ENCODE measurements at regions not wholly inside any gene's neighbourhood (a gene's known extent, or its start where the extent isn't known, plus 50 kb on each side); places are given as distances from the start of the nearest gene placed in this dataset.

- no peaks in the 10 kb centered on the region for H3K36me3 Mint-ChIP-seq
- H3K36me3 ChIP-seq (ENCODE audit: insufficient read depth, low read length), result no peaks in the 10 kb centered on the region
- H3K27me3 Mint-ChIP-seq, result peaks cover 5 to 24% of the 10 kb centered on the region in 2 donors
- H3K9me3 ChIP-seq (ENCODE audit: control insufficient read depth in 1 of 2, low read length in 2 of 2), result no peaks in the 10 kb centered on the region
- H3K4me3 Mint-ChIP-seq, result no peak overlapping the region
- ChIA-PET CTCF (ENCODE audit: partially characterized antibody) (interaction anchor here (0.8 to 10.2 kb wide), 5 partner anchors 13 to 187 kb away, joined by 3 to 259 read pairs (median 5); partner anchors contain the start of gene RAG1), POLR2A (ENCODE audit: partially characterized antibody) (no interaction called here)
- peaks cover 0 to 6% (median 4%) of the 10 kb centered on the region in 4 donors for H3K4me1 Mint-ChIP-seq
- no peak overlapping the region for H3K27ac ChIP-seq (ENCODE audit: low read depth, low read length)
- intact Hi-C loops (cut with micrococcal nuclease), result no loop called here
- no peaks in the 10 kb centered on the region for H3K27me3 ChIP-seq (ENCODE audit: insufficient read depth, low read length)
- DNase-seq, result no peak
- H3K4me1 ChIP-seq (ENCODE audit: insufficient read depth, low read length), result no peaks in the 10 kb centered on the region
- no peak overlapping the region for H3K4me3 ChIP-seq (ENCODE audit: low read length in 2 of 2)
- peaks cover 0 to 2% (median 0%) of the 10 kb centered on the region in 8 donors for H3K9me3 Mint-ChIP-seq
- H3K27ac Mint-ChIP-seq, result no peak overlapping the region
Measured at GRCh38 chr11:36750349-36750748, 152.3 kb upstream of the RAG2 start.

- Mint-ChIP-seq H3K27ac (no peak overlapping the region), H3K36me3 (no peaks in the 10 kb centered on the region), H3K4me3 (no peak overlapping the region), H3K27me3 (peaks cover 14 to 25% of the 10 kb centered on the region in 2 donors), H3K4me1 (peaks cover 6 to 11% (median 8%) of the 10 kb centered on the region in 4 donors), H3K9me3 (peaks cover 0 to 2% (median 0%) of the 10 kb centered on the region in 8 donors)
- DNase-seq, result no peak
- Histone ChIP-seq H3K27me3 (ENCODE audit: insufficient read depth, low read length) (no peaks in the 10 kb centered on the region), H3K4me1 (ENCODE audit: insufficient read depth, low read length) (no peaks in the 10 kb centered on the region), H3K36me3 (ENCODE audit: insufficient read depth, low read length) (no peaks in the 10 kb centered on the region), H3K9me3 (ENCODE audit: control insufficient read depth in 1 of 2, low read length in 2 of 2) (no peaks in the 10 kb centered on the region), H3K27ac (ENCODE audit: low read depth, low read length) (no peak overlapping the region), H3K4me3 (ENCODE audit: low read length in 2 of 2) (no peak overlapping the region)
- ChIA-PET POLR2A (ENCODE audit: partially characterized antibody) (no interaction called here), CTCF (ENCODE audit: partially characterized antibody) (interaction anchor here (1.3 to 10.2 kb wide), 6 partner anchors 10 to 185 kb away, joined by 4 to 259 read pairs (median 24); partner anchors contain the start of gene RAG1)
- intact Hi-C loops (cut with micrococcal nuclease), result loop anchor here (5.0 kb wide), 1 partner anchor 1132 kb away; the partner anchor contains the start of gene FJX1
Measured at GRCh38 chr11:36748836-36749235, 150.8 kb upstream of the RAG2 start.

- Histone ChIP-seq H3K36me3 (ENCODE audit: insufficient read depth, low read length) (no peaks in the 10 kb centered on the region), H3K27me3 (ENCODE audit: insufficient read depth, low read length) (no peaks in the 10 kb centered on the region), H3K27ac (ENCODE audit: low read depth, low read length) (no peak overlapping the region), H3K4me1 (ENCODE audit: insufficient read depth, low read length) (no peaks in the 10 kb centered on the region), H3K4me3 (ENCODE audit: low read length in 2 of 2) (no peak overlapping the region), H3K9me3 (ENCODE audit: control insufficient read depth in 1 of 2, low read length in 2 of 2) (no peaks in the 10 kb centered on the region)
- no peak overlapping the region for H3K27ac Mint-ChIP-seq
- H3K4me3 Mint-ChIP-seq, result no peak overlapping the region
- CTCF ChIA-PET (ENCODE audit: partially characterized antibody), result interaction anchor here (0.6 to 10.2 kb wide), 31 partner anchors 10 to 1912 kb away, joined by 3 to 259 read pairs (median 5); partner anchors contain the start of gene RAG1
- no peaks in the 10 kb centered on the region for H3K36me3 Mint-ChIP-seq
- peaks cover 6 to 11% (median 8%) of the 10 kb centered on the region in 4 donors for H3K4me1 Mint-ChIP-seq
- intact Hi-C loops (cut with micrococcal nuclease), result loop anchor here (1.0 to 5.0 kb wide), 3 partner anchors 45 to 1130 kb away; partner anchors contain the start of gene FJX1
- POLR2A ChIA-PET (ENCODE audit: partially characterized antibody), result interaction anchor here (1.1 to 1.5 kb wide), 2 partner anchors 183 to 456 kb away, joined by 3 to 7 read pairs; no protein-coding TSS in a partner anchor
- peaks cover 15 to 31% of the 10 kb centered on the region in 2 donors for H3K27me3 Mint-ChIP-seq
- H3K9me3 Mint-ChIP-seq, result peaks cover 0 to 2% (median 0%) of the 10 kb centered on the region in 8 donors
- peak; percentile 73 to 82 (median 80) for DNase-seq
Measured at GRCh38 chr11:36746886-36747710, 149.1 kb upstream of the RAG2 start.

- POLR2A ChIA-PET (ENCODE audit: partially characterized antibody), result no interaction called here
- CTCF ChIA-PET (ENCODE audit: partially characterized antibody), result interaction anchor here (0.8 to 10.2 kb wide), 6 partner anchors 9 to 181 kb away, joined by 3 to 259 read pairs (median 4); partner anchors contain the start of gene RAG1
- intact Hi-C loops (cut with micrococcal nuclease), result loop anchor here (5.0 kb wide), 1 partner anchor 1127 kb away; the partner anchor contains the start of gene FJX1
Measured at GRCh38 chr11:36744375-36745168, 146.5 kb upstream of the RAG2 start.

GRCh38 chr11:36743039-36743438 is 145.0 kb upstream of the RAG2 start:
- H3K9me3 ChIP-seq (ENCODE audit: control insufficient read depth in 1 of 2, low read length in 2 of 2), result no peaks in the 10 kb centered on the region
- H3K4me3 ChIP-seq (ENCODE audit: low read length in 2 of 2), result no peak overlapping the region
- CTCF ChIA-PET (ENCODE audit: partially characterized antibody), result interaction anchor here (1.3 to 10.2 kb wide), 3 partner anchors 10 to 179 kb away, joined by 4 to 259 read pairs (median 5); partner anchors contain the start of gene RAG1
- Mint-ChIP-seq H3K9me3 (no peaks in the 10 kb centered on the region), H3K4me3 (no peak overlapping the region), H3K4me1 (peaks cover 6 to 11% (median 8%) of the 10 kb centered on the region in 4 donors), H3K27me3 (peaks cover 21 to 32% of the 10 kb centered on the region in 2 donors), H3K27ac (no peak overlapping the region), H3K36me3 (no peaks in the 10 kb centered on the region)
- H3K27ac ChIP-seq (ENCODE audit: low read depth, low read length), result no peak overlapping the region
- no peak for DNase-seq
- no peaks in the 10 kb centered on the region for H3K4me1 ChIP-seq (ENCODE audit: insufficient read depth, low read length)
- intact Hi-C loops (cut with micrococcal nuclease), result no loop called here
- H3K36me3 ChIP-seq (ENCODE audit: insufficient read depth, low read length), result no peaks in the 10 kb centered on the region
- POLR2A ChIA-PET (ENCODE audit: partially characterized antibody), result no interaction called here
- no peaks in the 10 kb centered on the region for H3K27me3 ChIP-seq (ENCODE audit: insufficient read depth, low read length)

More at GRCh38 chr11:36744375-36745168, 146.5 kb upstream of the RAG2 start:
- H3K4me3 Mint-ChIP-seq, result no peak overlapping the region
- H3K4me1 Mint-ChIP-seq, result peaks cover 6 to 11% (median 8%) of the 10 kb centered on the region in 4 donors
- no peaks in the 10 kb centered on the region for H3K36me3 ChIP-seq (ENCODE audit: insufficient read depth, low read length)
- peak; percentile 13 to 46 (median 29) for DNase-seq
- H3K36me3 Mint-ChIP-seq, result no peaks in the 10 kb centered on the region
- no peaks in the 10 kb centered on the region for H3K9me3 ChIP-seq (ENCODE audit: control insufficient read depth in 1 of 2, low read length in 2 of 2)
- H3K27ac ChIP-seq (ENCODE audit: low read depth, low read length), result no peak overlapping the region
- H3K27ac Mint-ChIP-seq, result no peak overlapping the region
- no peak overlapping the region for H3K4me3 ChIP-seq (ENCODE audit: low read length in 2 of 2)
- H3K4me1 ChIP-seq (ENCODE audit: insufficient read depth, low read length), result no peaks in the 10 kb centered on the region
- peaks cover 21 to 35% of the 10 kb centered on the region in 2 donors for H3K27me3 Mint-ChIP-seq
- H3K9me3 Mint-ChIP-seq, result peaks cover 0 to 2% (median 0%) of the 10 kb centered on the region in 8 donors
- H3K27me3 ChIP-seq (ENCODE audit: insufficient read depth, low read length), result no peaks in the 10 kb centered on the region

GRCh38 chr11:36741515-36741914 is 143.5 kb upstream of the RAG2 start:
- no peak overlapping the region for H3K27ac Mint-ChIP-seq
- H3K9me3 Mint-ChIP-seq, result no peaks in the 10 kb centered on the region
- intact Hi-C loops (cut with micrococcal nuclease), result no loop called here
- POLR2A ChIA-PET (ENCODE audit: partially characterized antibody), result no interaction called here
- CTCF ChIA-PET (ENCODE audit: partially characterized antibody), result no interaction called here
- H3K36me3 Mint-ChIP-seq, result no peaks in the 10 kb centered on the region
- Histone ChIP-seq H3K36me3 (ENCODE audit: insufficient read depth, low read length) (no peaks in the 10 kb centered on the region), H3K9me3 (ENCODE audit: control insufficient read depth in 1 of 2, low read length in 2 of 2) (no peaks in the 10 kb centered on the region), H3K4me1 (ENCODE audit: insufficient read depth, low read length) (no peaks in the 10 kb centered on the region), H3K27me3 (ENCODE audit: insufficient read depth, low read length) (no peaks in the 10 kb centered on the region), H3K27ac (ENCODE audit: low read depth, low read length) (no peak overlapping the region), H3K4me3 (ENCODE audit: low read length in 2 of 2) (no peak overlapping the region)
- DNase-seq, result no peak
- no peak overlapping the region for H3K4me3 Mint-ChIP-seq
- peaks cover 3 to 6% (median 5%) of the 10 kb centered on the region in 4 donors for H3K4me1 Mint-ChIP-seq
- H3K27me3 Mint-ChIP-seq, result peaks cover 20 to 25% of the 10 kb centered on the region in 2 donors

All from CD4-positive, alpha-beta memory T cell (primary cell).